ENCODE measurements at regions not wholly inside any gene's neighbourhood (a gene's known extent, or its start where the extent isn't known, plus 50 kb on each side); places are given as distances from the start of the nearest gene placed in this dataset.
"Not testable (repeated sequence)": the region's sequence is repeated elsewhere in the genome, so short reads cannot be mapped to it uniquely, and the experiment has no call there.

- no peak for DNase-seq
Measured at GRCh38 chr5:97545886-97546535, 363.0 kb upstream of the RIOK2 start.

- no peak for DNase-seq
Measured at GRCh38 chr5:97547430-97547829, 364.4 kb upstream of the RIOK2 start.

GRCh38 chr5:97547999-97548738, 365.1 kb upstream of the RIOK2 start:
- DNase-seq, result no peak

GRCh38 chr5:97548739-97549080, 365.7 kb upstream of the RIOK2 start:
- no peak for DNase-seq

- DNase-seq, result no peak
Measured at GRCh38 chr5:97549496-97549895, 366.4 kb upstream of the RIOK2 start.

GRCh38 chr5:97550164-97550563, 367.1 kb upstream of the RIOK2 start:
- DNase-seq, result no peak

- no peak for DNase-seq
Measured at GRCh38 chr5:97550818-97551217, 367.8 kb upstream of the RIOK2 start.

GRCh38 chr5:97553604-97554452, 370.8 kb upstream of the RIOK2 start:
- DNase-seq, result no peak

- DNase-seq, result no peak
Measured at GRCh38 chr5:97554977-97555643, 372.1 kb upstream of the RIOK2 start.

GRCh38 chr5:97555644-97555981, 372.6 kb upstream of the RIOK2 start:
- DNase-seq, result no peak

GRCh38 chr5:97559827-97560598, 377.0 kb upstream of the RIOK2 start:
- no peak for DNase-seq

- no peak for DNase-seq
Measured at GRCh38 chr5:97560599-97560993, 377.5 kb upstream of the RIOK2 start.

GRCh38 chr5:97563050-97563657, 380.1 kb upstream of the RIOK2 start:
- DNase-seq, result no peak

GRCh38 chr5:97568382-97568781, 385.3 kb upstream of the RIOK2 start:
- DNase-seq, result no peak

- DNase-seq, result no peak
Measured at GRCh38 chr5:97570242-97570641, 387.2 kb upstream of the RIOK2 start.

GRCh38 chr5:97575322-97575721, 392.3 kb upstream of the RIOK2 start:
- DNase-seq, result no peak

- no peak for DNase-seq
Measured at GRCh38 chr5:97576956-97577355, 393.9 kb upstream of the RIOK2 start.

GRCh38 chr5:97579977-97580376, 396.9 kb upstream of the RIOK2 start:
- DNase-seq, result not testable (repeated sequence)

- DNase-seq, result no peak
Measured at GRCh38 chr5:97580746-97581145, 397.7 kb upstream of the RIOK2 start.

- DNase-seq, result no peak
Measured at GRCh38 chr5:97591781-97592180, 408.7 kb upstream of the RIOK2 start.

- no peak for DNase-seq
Measured at GRCh38 chr5:97600486-97600885, 417.4 kb upstream of the RIOK2 start.

GRCh38 chr5:97601651-97602050, 418.6 kb upstream of the RIOK2 start:
- DNase-seq, result no peak

All from SHP77 (cell line).